ENCODE measurements at regions not wholly inside any gene's neighbourhood (a gene's known extent, or its start where the extent isn't known, plus 50 kb on each side); places are given as distances from the start of the nearest gene placed in this dataset.

DNA sequence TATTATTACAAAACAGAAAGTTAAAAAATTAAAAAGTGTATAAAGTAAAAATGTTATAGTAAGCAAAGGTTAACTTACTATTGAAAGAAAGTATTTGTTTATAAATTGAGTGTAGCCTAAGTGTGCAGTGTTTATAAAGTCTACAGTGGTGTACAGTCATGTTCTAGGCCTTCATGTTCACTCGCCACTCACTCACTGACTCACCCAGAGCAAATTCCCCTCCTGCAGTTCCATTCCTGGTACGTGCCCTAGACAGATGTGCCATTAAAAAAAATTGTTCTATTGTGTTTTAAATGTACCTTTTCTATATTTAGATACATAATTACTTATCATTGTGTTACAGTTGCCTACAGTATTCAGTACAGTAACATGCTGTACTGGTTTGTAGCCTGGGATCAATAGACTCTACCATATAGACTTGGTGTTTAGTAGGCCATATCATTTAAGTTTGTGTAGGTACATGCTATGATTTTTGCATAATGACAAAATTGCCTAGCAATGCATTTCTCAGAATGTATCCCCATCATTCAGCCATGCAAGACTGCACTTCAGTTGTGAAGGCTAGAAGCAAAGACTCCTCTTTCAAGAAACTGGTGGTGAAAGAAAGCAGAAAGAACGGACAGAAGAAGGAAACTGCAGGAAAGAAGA lies 100.6 kb downstream of the DACT1 start:
- no peaks in the 10 kb centered on the region for H4K20me1 ChIP-seq (replicated peaks in 1 of 2; ENCODE audit: control insufficient read depth in 1 of 2, insufficient read depth in 2 of 2, low read length in 2 of 2)
- H2AFZ ChIP-seq (ENCODE audit: low read length), result no peak overlapping the region
- no peak overlapping the region for H3K56ac ChIP-seq (replicated peaks; ENCODE audit: insufficient read length, low read depth, low read length)
- H3K9me3 ChIP-seq (ENCODE audit: insufficient read depth in 2 of 2, low read depth in 1 of 2, low read length in 1 of 2), result no peaks in the 10 kb centered on the region
- TF ChIP-seq POU5F1 (IDR thresholded peaks at IDR 0.05; ENCODE audit: low read depth, low read length) (no peak), SUZ12 (IDR thresholded peaks at IDR 0.05; ENCODE audit: low read length) (no peak), HDAC6 (IDR thresholded peaks at IDR 0.05; ENCODE audit: low read depth, low read length) (no peak), SP2 (IDR thresholded peaks at IDR 0.05; ENCODE audit: low read length) (no peak), TBP (IDR thresholded peaks at IDR 0.05; ENCODE audit: low read depth, low read length) (no peak), RFX5 (IDR thresholded peaks at IDR 0.05; ENCODE audit: borderline replicate concordance, low read depth, low read length) (no peak)
- no peak overlapping the region for H3K27ac ChIP-seq (ENCODE audit: low read depth, low read length)
- H3K27me3 ChIP-seq (replicated peaks in 1 of 4; ENCODE audit: control insufficient read depth in 3 of 4, extremely low read depth in 1 of 4, insufficient read depth in 3 of 4, low read length in 3 of 4), result no peaks in the 10 kb centered on the region; a peak in 1 of 7 replicates
- H3K23me2 ChIP-seq (ENCODE audit: low read depth, low read length), result no peaks in the 10 kb centered on the region
- no peak overlapping the region for H4K5ac ChIP-seq (ENCODE audit: insufficient read length, low read depth, low read length)
- H3K23ac ChIP-seq (ENCODE audit: insufficient read length), result no peak overlapping the region
- no peaks in the 10 kb centered on the region for H3K4me1 ChIP-seq (replicated peaks in 1 of 4; ENCODE audit: control insufficient read depth in 3 of 4, insufficient read depth in 4 of 4, low read length in 3 of 4)
- POLR2A ChIA-PET (ENCODE audit: partially characterized antibody), result no interaction called here
- H4K8ac ChIP-seq (ENCODE audit: extremely low read depth, insufficient read depth, low read length), result no peak overlapping the region
- H3K9ac ChIP-seq (replicated peaks in 1 of 4; ENCODE audit: extremely low read depth in 1 of 4, low read depth in 3 of 4, low read length in 3 of 4), result no peak overlapping the region
- no peak overlapping the region for H2BK12ac ChIP-seq (ENCODE audit: low read depth, low read length)
- H2BK15ac ChIP-seq (ENCODE audit: low read length), result no peak overlapping the region
- H2BK120ac ChIP-seq (replicated peaks; ENCODE audit: low read depth, low read length), result no peak overlapping the region
- no peak overlapping the region for H4K91ac ChIP-seq (replicated peaks; ENCODE audit: insufficient read length, low read length)
- no peaks in the 10 kb centered on the region for H3K36me3 ChIP-seq (ENCODE audit: control insufficient read depth in 2 of 4, insufficient read depth in 4 of 4, low read length in 3 of 4)
- H2AK5ac ChIP-seq (ENCODE audit: low read depth, low read length), result no peak overlapping the region
- no peak overlapping the region for H3K18ac ChIP-seq (ENCODE audit: extremely low read depth, low read length)
- no peak overlapping the region for H3K4me3 ChIP-seq (ENCODE audit: extremely low read depth in 1 of 4, insufficient read depth in 2 of 4, low read depth in 3 of 4, low read length in 4 of 4)
- H3K4ac ChIP-seq (replicated peaks; ENCODE audit: insufficient read length, low read depth, low read length), result no peak overlapping the region
- no peak for FAIRE-seq
- no peak overlapping the region for H3K4me2 ChIP-seq (ENCODE audit: insufficient read depth in 1 of 2, low read depth in 2 of 2, low read length in 2 of 2)
- no peak overlapping the region for H2BK20ac ChIP-seq (ENCODE audit: low read length)
- H3K79me2 ChIP-seq (ENCODE audit: control insufficient read depth in 1 of 2, insufficient read depth in 2 of 2, low read length in 2 of 2), result no peaks in the 10 kb centered on the region
- H3K79me1 ChIP-seq (ENCODE audit: low read depth, low read length), result no peaks in the 10 kb centered on the region
- DNase-seq (ENCODE audit: low read depth in 1 of 2, low spot score in 2 of 2), result no peak
- CTCF ChIA-PET (ENCODE audit: partially characterized antibody), result interaction anchor here (1.2 kb wide), 1 partner anchor 26 kb away, joined by 3 read pairs; no protein-coding TSS in a partner anchor
- H2BK5ac ChIP-seq (ENCODE audit: low read depth, low read length), result no peak overlapping the region
- no peak overlapping the region for H3K14ac ChIP-seq (ENCODE audit: insufficient read length)
- 90% methylated on average over 3 of the region's 3 CpGs; no CpG with 5 or more reads in 1 of the 2 experiments for WGBS, 2 experiments (ENCODE audit: extremely low coverage in 1 of 2, insufficient coverage in 1 of 2, insufficient read length in 1 of 2, insufficient replicate concordance in 2 of 2, low coverage in 1 of 2, low lambda C conversion rate in 2 of 2, missing lambda C conversion rate in 1 of 2)
